OCI-M2 (cell line): ENCODE measurements at regions not wholly inside any gene's neighbourhood (a gene's known extent, or its start where the extent isn't known, plus 50 kb on each side); places are given as distances from the start of the nearest gene placed in this dataset.
"Not testable (repeated sequence)": the region's sequence is repeated elsewhere in the genome, so short reads cannot be mapped to it uniquely, and the experiment has no call there.

Source experiments
- DNase-seq: peaks from one replicate; lab custom pipeline; 2025; ENCODE audit not compliant: unreplicated experiment; lab: John Stamatoyannopoulos, UW

DNA sequence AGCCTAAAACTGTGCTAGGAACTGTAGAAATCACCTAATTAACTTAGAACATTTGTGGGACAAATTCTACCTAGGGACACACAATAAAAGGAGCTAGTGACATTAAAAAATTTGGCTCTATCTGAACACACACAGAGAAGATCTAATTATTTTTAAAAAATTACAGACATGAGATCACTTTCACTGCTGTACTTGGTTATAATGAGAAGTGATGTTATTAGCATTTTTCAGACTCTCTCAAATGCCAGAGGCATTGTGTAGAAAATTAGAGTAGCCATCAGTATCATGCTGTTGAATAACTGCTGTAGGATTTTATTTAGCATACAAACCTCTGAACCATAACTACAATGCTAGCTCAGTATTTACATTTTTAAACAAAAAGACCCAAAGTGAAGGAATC, 109.1 kb upstream of the ANK2 start:
- DNase-seq: no peak

DNA sequence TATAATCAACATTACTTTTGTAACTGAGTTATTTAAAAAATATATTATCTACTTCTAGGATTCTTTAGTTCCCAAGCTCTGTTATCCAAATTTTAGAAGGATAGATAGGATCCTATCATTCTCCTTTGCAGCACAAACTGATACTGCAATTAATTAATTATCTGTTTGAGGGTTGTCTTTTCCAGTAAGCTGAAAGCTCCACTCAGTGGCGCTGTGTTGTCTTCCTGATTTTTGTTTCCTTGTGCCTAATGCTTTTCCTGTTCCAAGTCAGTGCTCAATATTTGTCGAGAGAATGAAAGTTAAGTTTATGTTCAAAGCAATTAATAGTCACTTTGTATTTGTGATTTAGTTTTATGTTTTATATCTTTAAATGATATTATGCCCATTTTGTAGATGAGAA, 107.4 kb upstream of the ANK2 start:
- DNase-seq: no peak

DNA sequence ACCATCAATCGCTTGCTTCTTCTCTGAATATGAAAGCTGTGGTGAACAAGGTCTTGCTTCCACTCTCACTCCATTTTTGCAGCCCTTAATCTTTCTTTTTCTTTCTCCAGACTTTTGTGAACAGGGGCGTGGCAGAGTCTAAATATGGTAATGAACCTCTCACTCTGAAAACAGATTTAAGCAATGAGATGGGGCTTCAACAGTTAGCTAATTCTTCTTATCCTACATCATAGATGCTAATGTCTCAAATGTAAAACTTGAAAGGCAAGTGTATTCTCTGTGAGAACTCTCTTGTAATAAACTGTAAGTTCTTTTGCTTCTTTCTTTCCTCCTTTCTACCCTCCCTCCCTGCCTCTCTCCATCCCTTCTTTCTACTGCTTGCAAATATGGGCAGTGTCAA, 106.5 kb upstream of the ANK2 start:
- no peak for DNase-seq

DNA sequence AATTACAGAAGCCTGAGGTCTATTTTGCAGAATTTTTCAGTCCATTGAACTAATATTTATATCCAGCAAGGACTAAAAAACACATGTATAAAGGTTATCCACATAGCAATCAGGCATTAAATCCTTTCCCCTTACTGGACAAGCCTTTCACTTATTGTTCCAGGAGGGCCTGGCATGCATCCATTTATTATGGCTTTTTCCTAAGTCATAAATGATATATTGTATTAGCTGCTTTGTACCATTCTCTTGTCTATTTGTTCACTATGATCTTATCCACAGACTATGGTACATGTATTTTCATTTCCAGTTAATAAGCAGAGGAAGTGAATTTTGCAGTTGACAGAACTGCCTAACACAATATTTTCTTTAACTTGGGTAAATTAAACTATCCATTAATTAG, 105.4 kb upstream of the ANK2 start:
- DNase-seq: no peak

DNA sequence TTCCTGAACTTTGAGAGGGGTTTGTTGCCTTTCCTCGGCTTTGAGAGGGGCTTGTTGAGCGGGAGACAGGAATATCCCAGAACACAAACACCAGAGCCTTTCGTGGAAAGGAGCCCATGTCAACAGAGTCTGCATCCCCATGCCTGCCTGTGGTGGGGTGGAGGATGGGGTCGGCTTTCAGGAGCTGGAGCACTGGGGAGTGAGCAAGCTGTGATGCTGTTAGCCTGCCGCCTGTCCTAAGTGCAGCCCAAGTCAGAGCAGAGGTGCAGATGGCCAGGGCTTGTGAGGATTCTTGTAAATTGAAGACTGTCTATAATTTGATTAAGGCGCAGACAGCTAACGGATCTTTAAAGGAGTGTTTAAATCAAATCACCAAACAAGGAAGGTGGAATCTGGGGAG, 103.3 kb upstream of the ANK2 start:
- no peak for DNase-seq

DNA sequence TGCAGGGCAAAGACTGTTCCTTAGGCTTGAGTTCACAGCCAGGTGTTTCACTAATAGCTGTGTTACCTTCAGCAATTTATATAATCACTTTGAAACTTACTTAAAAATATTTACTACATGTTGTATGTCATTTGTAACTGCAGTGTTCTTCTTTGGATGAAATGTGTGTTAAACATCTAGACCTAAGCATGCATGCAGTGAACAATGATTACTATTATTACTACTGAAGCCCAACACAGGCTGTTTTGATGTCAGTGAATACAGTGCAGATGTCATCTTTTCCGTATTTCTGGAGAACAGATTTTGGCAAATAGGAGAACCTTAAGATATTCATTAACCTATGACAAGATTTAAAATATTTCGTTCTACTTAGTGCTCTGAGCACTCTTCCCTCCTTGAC, 101.8 kb upstream of the ANK2 start:
- DNase-seq: no peak

DNA sequence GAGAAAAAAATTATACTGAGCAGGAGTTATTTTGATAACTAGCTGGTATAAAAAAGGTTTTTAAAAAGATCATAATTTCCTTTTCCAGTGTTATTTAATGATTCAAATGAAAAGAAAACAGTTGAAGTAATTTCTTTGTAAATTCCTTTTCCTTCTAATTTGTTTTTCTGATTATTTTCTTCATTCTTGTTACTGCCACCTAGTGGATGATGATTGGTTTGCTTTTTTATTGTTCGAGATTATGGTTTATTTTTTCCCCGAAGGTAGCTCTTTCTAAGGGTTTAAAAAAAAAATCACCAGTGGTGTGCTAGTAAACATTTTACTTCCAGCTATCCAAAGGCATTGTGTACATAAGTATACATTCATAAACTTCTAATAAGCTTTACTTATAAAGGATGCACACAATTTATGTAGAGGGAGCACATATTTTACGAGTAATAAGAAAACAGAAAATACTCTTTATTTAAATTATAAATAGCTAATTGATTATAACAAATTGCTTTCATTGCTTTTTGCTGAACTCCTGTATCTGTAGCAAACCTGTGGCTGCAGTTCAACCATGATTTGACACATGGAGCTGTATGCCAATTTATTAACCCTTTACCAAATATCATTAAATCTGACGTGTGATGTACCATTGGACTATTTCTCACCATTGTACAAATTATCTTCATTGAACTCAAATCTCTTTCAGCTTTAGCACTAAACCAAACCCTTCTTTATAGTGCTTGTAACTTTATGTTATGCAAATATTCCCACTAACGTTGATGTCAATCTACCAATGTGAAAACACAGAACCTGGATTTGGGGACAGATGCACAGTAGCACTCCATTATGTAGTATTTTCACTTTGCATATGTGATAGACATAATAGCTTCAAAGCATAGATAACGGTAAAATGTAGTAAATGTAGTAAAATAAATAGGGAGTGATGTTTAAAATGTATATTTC, 97.8 kb upstream of the ANK2 start:
- DNase-seq: no peak

DNA sequence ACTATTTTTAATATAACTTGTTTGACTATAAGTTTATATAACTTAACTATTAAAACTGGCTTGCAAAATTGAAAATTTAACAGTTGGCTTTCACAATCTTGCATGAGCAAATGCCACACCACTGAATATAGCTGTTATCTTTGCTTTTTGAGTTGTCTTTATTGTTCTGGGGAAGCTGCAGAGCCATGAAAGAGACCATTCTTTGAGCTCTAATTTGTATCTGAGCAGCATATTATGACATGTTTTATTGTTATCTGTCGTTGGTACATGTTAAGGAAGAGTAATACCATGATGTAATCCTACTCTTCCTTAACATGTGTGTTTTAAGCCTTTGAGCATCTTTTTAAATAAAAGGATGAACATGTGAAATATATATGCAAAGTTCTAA, 97.1 kb upstream of the ANK2 start:
- DNase-seq: no peak

DNA sequence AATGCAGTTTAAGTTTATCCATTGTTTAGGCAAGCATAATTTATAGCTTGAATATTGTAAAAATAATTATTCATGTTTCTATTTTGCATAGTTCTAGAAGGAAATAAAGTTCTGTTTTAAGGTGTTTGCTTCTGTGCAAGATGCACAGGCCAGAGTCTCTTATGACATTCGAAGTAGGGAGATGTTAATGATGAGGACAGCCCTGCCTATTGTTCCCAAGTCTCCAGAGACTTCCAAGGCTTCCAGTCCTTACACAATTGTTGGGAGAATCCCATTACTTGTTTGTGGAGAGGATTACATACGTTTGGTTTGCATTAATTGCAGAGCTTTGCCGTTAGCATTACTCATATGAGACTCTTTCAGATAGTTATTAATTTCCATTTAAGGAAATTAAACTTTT, 96.2 kb upstream of the ANK2 start:
- no peak for DNase-seq

DNA sequence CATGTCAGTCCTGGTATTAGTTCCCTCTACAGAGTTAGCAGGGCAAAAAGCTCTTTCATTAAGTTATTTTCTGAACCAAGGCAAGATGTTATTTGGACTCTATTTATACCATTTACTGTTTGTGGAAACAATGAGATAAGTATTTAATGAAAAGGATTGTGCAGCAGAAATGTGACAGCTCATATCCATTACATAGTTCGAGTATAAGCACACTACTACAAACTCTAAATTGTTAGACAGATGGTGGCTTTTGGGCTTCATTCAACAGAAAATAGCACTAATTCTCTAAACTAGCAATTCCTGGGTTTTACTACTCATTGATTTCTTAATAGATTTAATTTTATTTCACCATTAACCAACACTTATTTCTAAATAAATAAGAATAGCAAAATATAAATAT, 95.2 kb upstream of the ANK2 start:
- DNase-seq: no peak

DNA sequence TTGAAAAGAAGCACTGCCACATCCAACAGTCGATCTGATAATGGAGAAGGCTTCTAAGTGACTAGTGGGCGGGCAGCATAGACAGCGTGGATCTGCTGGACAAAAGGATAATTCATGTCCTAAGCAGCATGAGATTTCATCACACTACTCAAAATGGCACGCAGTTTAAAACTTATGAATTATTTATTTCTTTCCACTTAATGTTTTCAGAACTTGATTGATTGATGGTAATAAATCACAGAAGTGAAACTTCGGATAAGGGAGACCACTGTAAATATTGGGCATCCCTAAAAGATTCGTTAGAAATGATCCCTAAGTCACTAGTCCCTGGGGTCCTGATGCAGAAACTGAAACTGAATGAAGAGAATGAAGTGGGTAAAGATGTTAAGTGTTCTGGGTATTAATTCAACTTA, 93.0 kb upstream of the ANK2 start:
- DNase-seq: no peak

DNA sequence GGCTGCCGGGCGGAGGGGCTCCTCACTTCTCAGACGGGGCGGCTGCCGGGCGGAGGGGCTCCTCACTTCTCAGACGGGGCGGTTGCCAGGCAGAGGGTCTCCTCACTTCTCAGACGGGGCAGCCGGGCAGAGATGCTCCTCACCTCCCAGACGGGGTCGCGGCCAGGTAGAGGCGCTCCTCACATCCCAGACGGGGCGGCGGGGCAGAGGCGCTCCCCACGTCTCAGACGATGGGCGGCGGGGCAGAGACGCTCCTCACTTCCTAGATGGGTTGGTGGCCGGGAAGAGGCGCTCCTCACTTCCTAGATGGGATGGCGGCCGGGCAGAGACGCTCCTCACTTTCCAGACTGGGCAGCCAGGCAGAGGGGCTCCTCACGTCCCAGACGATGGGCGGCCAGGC, 91.7 kb upstream of the ANK2 start:
- not testable (repeated sequence) for DNase-seq

DNA sequence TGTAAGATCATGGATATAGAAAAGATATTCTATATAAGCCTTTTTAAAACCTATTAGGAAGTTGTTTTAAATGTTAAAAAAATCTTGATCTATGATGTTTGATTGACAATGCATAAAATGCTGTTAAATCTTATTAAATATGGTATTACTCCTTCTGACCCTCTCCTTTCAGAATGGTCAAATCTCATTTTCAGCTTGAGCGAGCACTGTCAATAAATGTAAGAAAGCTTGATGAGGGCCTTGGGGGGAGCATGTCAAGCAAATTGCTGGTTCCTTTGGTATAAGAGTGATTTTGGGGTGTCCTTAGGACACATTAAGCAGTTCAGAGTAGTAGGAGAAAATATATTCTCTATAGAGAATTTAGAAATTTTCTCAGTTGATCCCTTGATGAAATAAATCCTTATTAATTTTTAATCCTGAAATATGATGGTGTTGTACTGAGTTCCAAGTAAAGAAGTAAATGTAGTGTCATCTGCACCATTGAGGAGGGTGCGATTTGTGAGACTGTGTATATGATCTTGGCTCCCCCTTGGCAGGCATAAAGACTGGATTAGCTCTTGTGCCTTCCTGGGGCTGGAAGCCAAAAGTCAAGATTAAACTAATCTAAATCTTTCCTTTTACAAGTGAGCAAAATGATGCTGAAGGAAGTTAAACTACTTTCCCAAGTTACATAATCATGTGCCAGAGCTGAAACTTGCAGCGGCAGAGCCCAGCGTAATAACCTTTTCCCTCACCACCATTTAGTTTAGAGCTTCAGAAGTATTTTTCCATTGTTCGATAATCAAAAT, 82.6 kb upstream of the ANK2 start:
- DNase-seq: no peak

DNA sequence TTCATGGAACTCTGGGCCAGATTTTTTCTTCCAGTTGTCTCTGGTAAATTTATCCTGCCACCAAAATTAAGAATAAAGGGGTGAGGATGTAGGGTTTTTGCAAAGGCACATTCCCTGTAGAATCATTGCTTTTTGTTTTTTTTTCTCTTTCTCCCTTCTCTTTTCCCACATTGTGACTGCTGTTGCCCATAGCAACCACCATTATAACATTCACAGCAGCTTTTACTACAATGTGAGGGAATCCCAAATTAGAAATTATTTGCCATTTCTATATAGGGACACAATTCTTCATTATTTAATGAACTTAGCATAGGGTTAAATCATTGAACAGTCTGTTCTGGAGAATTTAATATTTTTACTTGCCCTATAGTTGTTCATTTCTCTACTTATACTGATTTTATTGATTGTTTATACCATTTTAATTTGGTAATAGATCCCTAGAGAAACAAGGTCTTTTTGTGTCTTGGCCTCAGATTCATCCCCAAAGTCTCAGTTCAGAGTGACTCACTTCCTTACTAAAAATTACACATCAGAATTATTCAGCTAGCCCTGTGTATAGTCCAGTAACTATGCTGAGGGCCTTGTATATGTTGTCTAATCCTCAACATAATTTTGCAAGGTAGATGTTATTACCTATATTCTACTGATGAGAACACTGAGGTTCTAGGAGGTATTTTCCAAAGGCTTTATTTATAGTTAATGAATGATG, 80.8 kb upstream of the ANK2 start:
- DNase-seq: no peak

DNA sequence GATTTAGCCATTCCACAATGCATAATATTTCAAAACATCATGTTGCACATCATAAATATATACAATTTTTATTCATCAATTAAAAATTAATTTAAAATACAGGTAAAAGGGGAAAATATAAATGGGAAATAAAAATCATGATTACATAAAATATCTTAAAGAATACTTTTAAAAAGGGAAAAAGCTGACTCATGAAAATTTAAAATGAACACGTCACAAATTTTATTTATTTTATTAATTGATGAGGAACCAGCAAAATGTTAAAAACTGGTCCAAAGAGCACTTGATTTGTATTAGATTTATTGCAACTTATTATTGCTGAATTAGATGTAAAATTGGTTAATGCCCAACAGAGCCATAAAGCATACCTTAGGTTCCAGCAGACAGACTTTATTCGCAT, 78.5 kb upstream of the ANK2 start:
- DNase-seq: no peak

DNA sequence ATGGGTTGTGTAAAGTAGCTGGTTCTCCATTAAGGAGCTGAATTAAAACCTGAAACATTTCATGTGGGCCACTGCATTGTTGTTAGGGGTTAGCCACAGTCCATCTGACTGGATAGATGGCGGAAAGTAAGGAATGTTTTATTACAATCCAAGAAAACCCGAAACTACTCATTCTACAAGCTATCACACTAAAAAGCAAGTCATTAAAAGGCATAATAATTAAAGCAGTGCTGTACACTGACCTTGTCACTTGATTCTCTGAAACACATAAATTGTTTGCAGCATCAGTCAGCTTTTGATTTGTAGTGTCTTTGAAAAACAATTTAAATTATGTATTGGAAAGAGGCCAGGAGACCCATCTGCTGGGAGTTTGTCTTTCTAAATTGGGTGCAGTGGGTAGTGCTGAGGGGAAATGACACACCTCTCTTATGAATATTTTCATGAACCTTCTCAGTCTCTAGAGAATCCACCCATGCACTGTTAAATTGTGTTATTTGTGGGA, 75.7 kb upstream of the ANK2 start:
- DNase-seq: no peak

DNA sequence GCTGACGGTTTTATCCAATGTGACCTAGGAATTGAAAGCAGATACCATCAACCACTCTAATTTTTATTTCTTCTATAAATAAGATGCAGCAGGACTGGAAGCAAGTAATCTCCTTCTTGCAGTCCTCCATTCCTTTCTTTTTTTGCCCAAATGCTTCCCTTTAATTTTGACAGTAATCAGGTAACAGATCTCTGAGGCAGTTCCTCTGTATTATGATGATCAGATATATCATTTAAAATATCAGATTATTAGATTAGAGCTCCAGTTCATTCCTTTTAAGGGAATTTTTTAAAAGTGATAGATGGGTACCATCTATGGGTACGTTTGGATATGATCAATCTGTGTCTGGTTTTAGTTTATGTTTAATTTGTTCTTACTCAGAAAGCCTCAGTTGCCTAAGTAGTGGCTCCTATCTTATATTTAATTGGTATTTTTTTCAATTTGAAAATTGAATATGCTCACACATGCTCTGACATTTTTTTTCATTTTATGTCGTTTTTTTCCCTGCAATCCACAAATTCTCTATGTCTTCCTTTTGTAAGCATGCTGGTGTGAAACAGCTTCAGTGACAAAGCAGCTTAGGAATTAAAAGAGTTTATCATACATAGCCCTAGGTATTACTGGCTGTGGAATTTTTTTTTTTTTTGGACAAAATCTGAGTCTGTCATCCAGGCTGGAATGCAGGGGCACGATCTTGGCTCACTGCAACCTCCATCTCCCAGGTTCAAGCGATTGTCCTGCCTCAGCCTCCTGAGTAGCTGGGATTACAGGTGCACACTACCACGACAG, 73.7 kb upstream of the ANK2 start:
- DNase-seq: no peak

DNA sequence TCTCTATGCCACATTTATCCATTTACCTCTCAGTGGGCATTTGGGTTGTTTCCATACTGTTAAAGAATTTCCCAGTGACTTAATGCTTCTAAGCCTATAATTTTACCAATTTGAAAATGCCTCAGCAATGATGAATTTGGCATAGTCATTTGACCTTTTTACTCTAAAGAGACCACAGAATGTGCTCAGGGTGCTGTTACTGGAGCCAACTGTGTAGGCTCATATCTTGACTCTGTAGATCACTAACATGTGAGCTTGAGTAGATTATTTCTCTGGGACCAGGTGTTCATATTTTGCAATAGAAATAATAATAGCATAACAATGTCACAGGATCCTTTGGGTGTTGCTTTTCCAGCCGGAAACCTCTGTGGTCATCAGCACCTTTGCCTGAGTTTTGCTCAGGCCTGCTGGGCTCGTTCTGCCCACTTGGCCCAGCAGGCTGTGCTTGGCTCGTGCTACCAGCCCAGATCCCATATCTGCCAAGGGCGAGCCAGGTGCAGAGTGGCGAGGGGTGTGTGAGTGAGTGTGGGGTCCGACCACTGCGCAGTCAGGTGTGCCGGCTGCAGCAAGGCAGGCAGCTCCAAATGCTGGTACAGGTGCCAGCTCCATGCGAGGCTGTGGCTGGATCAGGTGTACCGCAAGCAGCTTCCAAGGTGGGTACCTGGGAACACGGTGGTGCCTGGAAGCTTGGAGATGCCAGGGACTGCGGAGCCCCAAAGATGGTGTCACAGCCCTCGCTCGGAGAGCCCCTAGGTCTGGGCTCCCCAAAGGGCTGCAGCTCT, 70.6 kb upstream of the ANK2 start:
- DNase-seq: no peak

DNA sequence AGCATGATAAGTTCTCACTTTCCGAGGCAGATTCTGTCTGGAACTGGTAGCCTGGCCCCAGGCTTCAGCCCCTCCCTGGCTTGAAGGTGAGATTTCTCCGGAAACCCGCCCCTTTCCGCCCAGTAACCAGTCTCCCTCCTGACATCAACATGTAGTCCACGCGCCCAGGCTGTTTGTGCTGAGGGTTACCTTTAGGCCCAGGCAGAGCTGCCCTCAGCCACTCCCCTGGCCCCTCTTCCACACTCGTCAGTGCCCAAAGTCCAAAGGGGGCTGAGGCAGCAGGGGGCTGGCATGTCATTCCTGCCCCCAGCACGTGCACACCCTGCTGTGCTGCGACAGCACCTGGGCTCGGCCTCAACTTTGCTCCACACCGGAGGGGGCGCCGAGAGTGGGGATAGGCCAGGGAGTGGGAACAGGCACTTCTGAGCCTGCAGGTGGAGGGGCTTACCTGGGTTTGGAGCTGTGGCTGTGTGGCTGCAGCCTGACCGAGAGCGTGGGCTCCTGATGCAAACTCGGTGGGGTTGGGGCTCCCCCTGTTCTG, 69.5 kb upstream of the ANK2 start:
- no peak for DNase-seq

DNA sequence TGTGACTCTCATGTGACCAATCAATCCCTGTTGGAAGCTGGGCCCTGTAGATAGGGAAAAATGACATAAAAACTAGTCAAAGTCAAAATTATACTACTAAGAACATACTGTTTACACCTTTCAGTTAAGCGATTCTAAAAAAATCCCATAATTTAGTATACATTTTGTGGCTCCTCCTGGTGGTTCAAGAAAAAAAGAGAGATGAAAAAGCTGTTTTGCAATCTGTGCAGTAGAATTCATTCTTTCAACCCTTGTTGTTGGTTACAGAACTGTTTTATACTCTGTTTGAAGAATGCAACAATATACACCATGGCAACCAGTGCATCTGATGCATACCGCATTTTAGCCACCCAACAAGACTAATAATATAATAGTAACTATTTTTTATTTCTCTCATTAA, 66.8 kb upstream of the ANK2 start:
- DNase-seq: no peak
